Panc1 (cell line): ENCODE measurements at regions not wholly inside any gene's neighbourhood (a gene's known extent, or its start where the extent isn't known, plus 50 kb on each side); places are given as distances from the start of the nearest gene placed in this dataset.
"Not testable (repeated sequence)": the region's sequence is repeated elsewhere in the genome, so short reads cannot be mapped to it uniquely, and the experiment has no call there.

ENCODE experiments used
- TCF7L2 ChIP-seq: IDR thresholded peaks from 2 replicates; pipeline ENCODE4 v1.6.1; 2011; ENCODE audit warnings: mild to moderate bottlenecking, low read depth, low read length, inconsistent platforms
- TF ChIP-seq, protein P1 (sequence below): fragments of 450-650 bp; IDR thresholded peaks from 2 replicates; pipeline ENCODE4 v1.5.1; 2017; ENCODE audit warnings: mild to moderate bottlenecking

DNA sequence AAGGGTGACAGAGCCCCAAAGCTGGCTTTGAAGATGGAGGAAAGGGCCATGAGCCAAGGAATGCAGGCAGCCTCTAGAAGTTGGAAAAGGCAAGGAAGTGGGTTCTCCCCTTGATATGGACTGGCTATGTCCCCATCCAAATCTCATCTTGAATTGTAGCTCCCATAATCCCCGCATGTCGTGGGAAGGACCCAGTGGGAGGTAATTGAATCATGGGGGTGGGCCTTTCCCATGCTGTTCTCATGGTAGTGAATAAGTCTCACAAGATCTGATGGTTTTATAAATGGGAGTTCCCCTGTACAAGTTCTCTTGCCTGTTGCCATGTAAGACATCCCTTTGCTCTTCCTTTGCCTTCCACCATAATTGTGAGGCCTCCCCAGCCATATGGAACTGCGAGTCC is 65.0 kb upstream of the NANOS1 start:
- TF ChIP-seq, protein P1, sequence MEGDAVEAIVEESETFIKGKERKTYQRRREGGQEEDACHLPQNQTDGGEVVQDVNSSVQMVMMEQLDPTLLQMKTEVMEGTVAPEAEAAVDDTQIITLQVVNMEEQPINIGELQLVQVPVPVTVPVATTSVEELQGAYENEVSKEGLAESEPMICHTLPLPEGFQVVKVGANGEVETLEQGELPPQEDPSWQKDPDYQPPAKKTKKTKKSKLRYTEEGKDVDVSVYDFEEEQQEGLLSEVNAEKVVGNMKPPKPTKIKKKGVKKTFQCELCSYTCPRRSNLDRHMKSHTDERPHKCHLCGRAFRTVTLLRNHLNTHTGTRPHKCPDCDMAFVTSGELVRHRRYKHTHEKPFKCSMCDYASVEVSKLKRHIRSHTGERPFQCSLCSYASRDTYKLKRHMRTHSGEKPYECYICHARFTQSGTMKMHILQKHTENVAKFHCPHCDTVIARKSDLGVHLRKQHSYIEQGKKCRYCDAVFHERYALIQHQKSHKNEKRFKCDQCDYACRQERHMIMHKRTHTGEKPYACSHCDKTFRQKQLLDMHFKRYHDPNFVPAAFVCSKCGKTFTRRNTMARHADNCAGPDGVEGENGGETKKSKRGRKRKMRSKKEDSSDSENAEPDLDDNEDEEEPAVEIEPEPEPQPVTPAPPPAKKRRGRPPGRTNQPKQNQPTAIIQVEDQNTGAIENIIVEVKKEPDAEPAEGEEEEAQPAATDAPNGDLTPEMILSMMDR, result not testable (repeated sequence)
- not testable (repeated sequence) for TF ChIP-seq TCF7L2
